Thyroid gland (tissue), 4 donors: ENCODE measurements at regions not wholly inside any gene's neighbourhood (a gene's known extent, or its start where the extent isn't known, plus 50 kb on each side); places are given as distances from the start of the nearest gene placed in this dataset.

Experiments used
- DNase-seq, 2 donors: peaks; one replicate each; pipeline ENCODE4 v3.0.0-alpha.2; 2019
- H3K27ac ChIP-seq, 3 donors: fragments of 200-600 bp; sonication (generic); 1 replicate in 2 of 3; 2 replicates in 1 of 3; pipeline ENCODE4 v1.5.1; 2016 to 2019; ENCODE audit warnings: mild to moderate bottlenecking in 1 of 3, moderate library complexity in 1 of 3
- H3K27me3 ChIP-seq: fragments of 200-600 bp; sonication (generic); one replicate; pipeline ENCODE4 v1.5.1; 2019
- H3K36me3 ChIP-seq, 2 donors: fragments of 200-600 bp; sonication (generic); one replicate each; pipeline ENCODE4 v1.5.1; 2016 to 2019
- H3K4me1 ChIP-seq, 2 donors: fragments of 200-600 bp; sonication (generic); one replicate each; pipeline ENCODE4 v1.5.1; 2017 to 2019
- H3K4me3 ChIP-seq, 3 donors: fragments of 200-600 bp; sonication (generic); replicated peaks in 1 of 3; 1 replicate in 2 of 3; 2 replicates in 1 of 3; pipeline ENCODE4 v1.5.1; 2016; ENCODE audit warnings: mild to moderate bottlenecking in 1 of 3
- H3K9me3 ChIP-seq: fragments of 200-600 bp; sonication (generic); one replicate; pipeline ENCODE4 v1.5.1; 2017
- POLR2A ChIP-seq, 2 donors: fragments of 450-650 bp; IDR thresholded peaks; one replicate each; pipeline ENCODE4 v1.6.1; 2017; ENCODE audit warnings: antibody characterized with exemption in 2 of 2, mild to moderate bottlenecking in 2 of 2, moderate library complexity in 1 of 2
- WGBS, 2 donors: methylation state at CpG; one replicate each; pipeline ENCODE4 v1.1.5; 2017; 5-methylcytosine and 5-hydroxymethylcytosine counted together
- intact Hi-C: fragments of 100-400 bp; cut with DNase I; formaldehyde crosslinking; loops from one replicate; pipeline ENCODE4 v1.15.1; 2023
- TF ChIP-seq, protein P1 (sequence below), 6 experiments: fragments of 200-600 bp in 3 of 6; fragments of 450-650 bp in 3 of 6; sonication (generic) in 3 of 6; IDR thresholded peaks; one replicate each; pipeline ENCODE4 v1.5.1; 2016 to 2019; ENCODE audit warnings: antibody characterized with exemption in 6 of 6, mild to moderate bottlenecking in 2 of 6, inconsistent platforms in 1 of 6, moderate library complexity in 1 of 6

DNA sequence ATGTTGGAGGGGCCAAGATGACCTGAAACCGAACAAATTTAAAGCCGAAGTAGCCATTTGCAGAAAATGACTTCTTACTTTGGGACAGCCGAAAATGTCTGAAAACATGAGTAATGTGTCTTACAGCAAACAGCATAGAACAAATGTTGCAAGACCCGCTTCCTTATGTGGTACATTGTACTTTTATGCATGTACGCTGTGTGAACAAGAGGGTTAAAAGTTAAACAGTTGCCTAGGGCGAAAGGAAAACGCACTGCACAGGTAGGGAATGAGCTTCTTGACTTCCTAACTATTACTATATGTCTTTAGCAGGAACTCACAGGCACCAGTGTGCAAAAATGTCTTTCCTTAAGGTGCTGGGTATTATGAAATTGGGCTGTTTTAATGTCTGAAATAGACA, 303.5 kb upstream of the MGMT start:
- TF ChIP-seq POLR2A (IDR thresholded peaks at IDR 0.05) = no peak
- TF ChIP-seq, protein P1, sequence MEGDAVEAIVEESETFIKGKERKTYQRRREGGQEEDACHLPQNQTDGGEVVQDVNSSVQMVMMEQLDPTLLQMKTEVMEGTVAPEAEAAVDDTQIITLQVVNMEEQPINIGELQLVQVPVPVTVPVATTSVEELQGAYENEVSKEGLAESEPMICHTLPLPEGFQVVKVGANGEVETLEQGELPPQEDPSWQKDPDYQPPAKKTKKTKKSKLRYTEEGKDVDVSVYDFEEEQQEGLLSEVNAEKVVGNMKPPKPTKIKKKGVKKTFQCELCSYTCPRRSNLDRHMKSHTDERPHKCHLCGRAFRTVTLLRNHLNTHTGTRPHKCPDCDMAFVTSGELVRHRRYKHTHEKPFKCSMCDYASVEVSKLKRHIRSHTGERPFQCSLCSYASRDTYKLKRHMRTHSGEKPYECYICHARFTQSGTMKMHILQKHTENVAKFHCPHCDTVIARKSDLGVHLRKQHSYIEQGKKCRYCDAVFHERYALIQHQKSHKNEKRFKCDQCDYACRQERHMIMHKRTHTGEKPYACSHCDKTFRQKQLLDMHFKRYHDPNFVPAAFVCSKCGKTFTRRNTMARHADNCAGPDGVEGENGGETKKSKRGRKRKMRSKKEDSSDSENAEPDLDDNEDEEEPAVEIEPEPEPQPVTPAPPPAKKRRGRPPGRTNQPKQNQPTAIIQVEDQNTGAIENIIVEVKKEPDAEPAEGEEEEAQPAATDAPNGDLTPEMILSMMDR (IDR thresholded peaks at IDR 0.05) = no peak
- no peaks in the 10 kb centered on the region for H3K27me3 ChIP-seq
- no peak overlapping the region for H3K27ac ChIP-seq
- H3K4me3 ChIP-seq = no peak overlapping the region
- H3K9me3 ChIP-seq = no peaks in the 10 kb centered on the region
- 89 to 90% methylated on average over 7 of the region's 7 CpGs for WGBS, 2 donors
- DNase-seq = no peak
- H3K36me3 ChIP-seq = no peaks in the 10 kb centered on the region
- intact Hi-C loops = no loop called here
- no peaks in the 10 kb centered on the region for H3K4me1 ChIP-seq

DNA sequence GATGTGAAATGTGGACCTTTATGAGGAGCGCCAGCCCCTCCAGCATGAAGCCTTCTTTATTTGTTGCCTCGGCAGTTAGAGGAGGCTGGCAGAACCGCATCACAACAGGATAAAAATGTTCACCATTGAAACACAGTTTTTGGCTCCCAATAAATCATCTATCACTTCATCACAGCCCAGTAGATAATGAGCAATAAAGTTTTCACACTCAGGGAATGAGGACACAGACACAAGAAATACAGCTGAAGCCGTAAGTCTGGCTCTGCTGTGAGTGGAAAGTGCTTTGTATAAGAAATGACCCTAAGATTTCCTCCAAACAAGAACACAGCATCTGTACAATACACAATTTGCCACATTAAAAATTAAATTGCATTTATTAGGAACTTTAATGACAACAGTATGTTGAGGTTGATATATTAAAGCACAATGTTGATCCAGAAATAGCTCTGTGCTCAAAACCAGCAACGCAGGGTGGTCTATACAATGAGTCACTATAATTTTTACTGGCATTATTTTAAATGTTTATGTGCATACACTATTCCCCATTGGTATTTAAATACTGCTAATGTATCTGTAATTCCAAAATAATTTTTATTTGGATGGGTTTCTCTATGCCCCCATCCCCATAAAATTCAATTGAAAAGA, 301.8 kb upstream of the MGMT start:
- 90 to 96% methylated on average over 5 of the region's 5 CpGs for WGBS, 2 donors

DNA sequence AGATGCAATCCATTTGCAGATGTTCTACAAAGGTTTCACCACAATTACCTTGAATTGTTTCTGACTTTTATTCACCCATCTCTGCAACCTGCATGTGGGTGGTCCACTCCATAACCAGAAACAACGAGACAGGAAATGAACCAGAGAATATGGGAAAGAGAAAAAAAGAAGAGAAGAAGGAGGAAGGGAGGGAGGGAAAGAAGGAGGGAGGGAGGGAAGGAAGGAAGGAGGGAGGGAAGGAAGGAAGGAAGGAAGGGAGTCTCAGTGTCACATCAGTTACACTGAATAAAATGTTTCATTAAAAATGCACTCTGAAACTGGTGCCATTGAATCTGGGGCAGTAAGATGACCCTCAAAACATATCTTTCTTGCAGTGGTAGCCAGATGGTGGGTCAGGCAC, 301.3 kb upstream of the MGMT start:
- intact Hi-C loops = no loop called here
- DNase-seq = no peak
- Histone ChIP-seq H3K9me3 (no peaks in the 10 kb centered on the region), H3K4me3 (no peak overlapping the region), H3K27me3 (no peaks in the 10 kb centered on the region), H3K36me3 (no peaks in the 10 kb centered on the region), H3K4me1 (no peaks in the 10 kb centered on the region), H3K27ac (no peak overlapping the region)
- TF ChIP-seq, protein P1 (IDR thresholded peaks at IDR 0.05) = no peak
- no peak for TF ChIP-seq POLR2A (IDR thresholded peaks at IDR 0.05)
- 45 to 57% methylated on average over 1 of the region's 1 CpG for WGBS, 2 donors

More for the DNA sequence above, 301.8 kb upstream of the MGMT start:
- TF ChIP-seq, protein P1 (IDR thresholded peaks at IDR 0.05) = no peak
- no peak for TF ChIP-seq POLR2A (IDR thresholded peaks at IDR 0.05)
- H3K27ac ChIP-seq = no peak overlapping the region
- no peak overlapping the region for H3K4me3 ChIP-seq
- no peak for DNase-seq
- no peaks in the 10 kb centered on the region for H3K27me3 ChIP-seq
- no peaks in the 10 kb centered on the region for H3K36me3 ChIP-seq
- no peaks in the 10 kb centered on the region for H3K4me1 ChIP-seq
- intact Hi-C loops = no loop called here
- H3K9me3 ChIP-seq = no peaks in the 10 kb centered on the region

DNA sequence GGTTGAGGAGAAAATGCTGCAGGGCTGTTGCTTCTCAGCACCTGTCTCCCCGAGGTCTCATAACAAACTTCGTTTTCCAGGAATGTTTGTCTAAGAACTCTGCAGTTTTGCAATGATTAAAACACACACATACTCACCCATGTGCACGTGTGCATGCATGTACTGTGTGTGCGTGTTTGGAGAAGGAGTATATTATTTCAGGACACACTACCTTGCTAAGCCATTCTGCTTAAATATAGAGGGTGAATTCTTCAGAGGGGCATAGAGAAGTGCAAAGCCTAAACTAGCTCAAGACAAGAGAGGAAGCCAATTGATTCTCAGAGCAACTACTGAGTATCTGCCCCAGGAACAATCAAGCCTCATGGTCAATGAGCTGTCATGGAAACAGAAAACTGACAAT, 298.4 kb upstream of the MGMT start:
- H3K4me1 ChIP-seq = no peaks in the 10 kb centered on the region
- no peak for DNase-seq
- WGBS, 2 donors = 86 to 91% methylated on average over 4 of the region's 4 CpGs
- H3K9me3 ChIP-seq = no peaks in the 10 kb centered on the region
- no peaks in the 10 kb centered on the region for H3K27me3 ChIP-seq
- no peak overlapping the region for H3K27ac ChIP-seq
- intact Hi-C loops = no loop called here
- H3K36me3 ChIP-seq = no peaks in the 10 kb centered on the region
- TF ChIP-seq, protein P1 (IDR thresholded peaks at IDR 0.05) = no peak
- TF ChIP-seq POLR2A (IDR thresholded peaks at IDR 0.05) = no peak
- H3K4me3 ChIP-seq = no peak overlapping the region

DNA sequence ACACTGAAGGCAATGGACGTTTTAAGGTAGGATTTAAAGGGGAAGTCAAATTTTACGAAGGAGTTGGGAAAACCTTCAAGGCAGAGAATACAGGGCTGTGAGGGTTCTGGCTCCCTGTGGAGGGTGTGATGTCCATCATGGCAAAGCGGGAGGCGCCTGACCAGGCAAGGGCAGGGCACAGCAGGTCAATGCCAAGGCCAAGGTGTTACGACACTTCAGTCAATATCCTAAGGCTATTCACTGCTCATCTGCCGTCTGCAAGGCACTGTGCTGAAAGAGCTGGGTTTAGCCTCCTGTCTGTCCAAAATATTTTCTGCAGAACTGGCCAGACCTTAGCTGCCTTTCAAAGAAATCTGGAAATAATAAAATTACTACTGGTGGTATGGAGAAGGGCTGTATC, 297.9 kb upstream of the MGMT start:
- TF ChIP-seq POLR2A (IDR thresholded peaks at IDR 0.05) = no peak
- TF ChIP-seq, protein P1 (IDR thresholded peaks at IDR 0.05) = no peak
- H3K27ac ChIP-seq = no peak overlapping the region
- no peaks in the 10 kb centered on the region for H3K27me3 ChIP-seq
- no peaks in the 10 kb centered on the region for H3K36me3 ChIP-seq
- WGBS, 2 donors = 83 to 87% methylated on average over 6 of the region's 6 CpGs
- intact Hi-C loops = no loop called here
- H3K4me1 ChIP-seq = no peaks in the 10 kb centered on the region
- no peak overlapping the region for H3K4me3 ChIP-seq
- H3K9me3 ChIP-seq = no peaks in the 10 kb centered on the region
- no peak for DNase-seq
